ENCODE measurements at regions not wholly inside any gene's neighbourhood (a gene's known extent, or its start where the extent isn't known, plus 50 kb on each side); places are given as distances from the start of the nearest gene placed in this dataset.

GRCh38 chr7:46586406-46586805 lies 665.3 kb upstream of the IGFBP3 start:
- Mint-ChIP-seq H3K36me3 (ENCODE audit: low read depth) (no peaks in the 10 kb centered on the region), H3K27me3 (ENCODE audit: insufficient read depth, low read depth, poor library complexity) (no peaks in the 10 kb centered on the region), H3K9me3 (no peaks in the 10 kb centered on the region), H3K27ac (no peak overlapping the region), H3K4me3 (no peak overlapping the region), H3K4me1 (no peaks in the 10 kb centered on the region)
- TF ChIP-seq JUNB (IDR thresholded peaks at IDR 0.05; ENCODE audit: unreplicated experiment) = no peak
- Histone ChIP-seq H3K27ac (ENCODE audit: low read depth) (no peak overlapping the region), H3K4me3 (no peak overlapping the region), H4K20me1 (replicated peaks; ENCODE audit: insufficient read depth) (no peaks in the 10 kb centered on the region), H3K79me2 (replicated peaks; ENCODE audit: insufficient read depth) (no peaks in the 10 kb centered on the region), H3K36me3 (ENCODE audit: insufficient read depth) (no peaks in the 10 kb centered on the region), H3K27me3 (ENCODE audit: insufficient read depth) (no peaks in the 10 kb centered on the region), H3F3A (replicated peaks; ENCODE audit: low read depth) (no peaks in the 10 kb centered on the region), H3K4me2 (no peak overlapping the region), H3K4me1 (ENCODE audit: insufficient read depth) (no peaks in the 10 kb centered on the region), H3K9me2 (ENCODE audit: insufficient read depth) (0 out of 2 replicates have a peak, but pooled peaks cover 3% of the 10 kb centered on the region), H2AFZ (no peak overlapping the region)
- ATAC-seq (no peak), DNase-seq (ENCODE audit: low spot score) (no peak)

- Histone ChIP-seq H3K9me2 (ENCODE audit: insufficient read depth) (0 out of 2 replicates have a peak, but pooled peaks cover 9% of the 10 kb centered on the region), H3K27ac (ENCODE audit: low read depth) (no peak overlapping the region), H3K4me3 (no peak overlapping the region), H2AFZ (no peak overlapping the region), H3K79me2 (replicated peaks; ENCODE audit: insufficient read depth) (no peaks in the 10 kb centered on the region), H3K27me3 (ENCODE audit: insufficient read depth) (no peaks in the 10 kb centered on the region), H3K36me3 (ENCODE audit: insufficient read depth) (no peaks in the 10 kb centered on the region), H3K4me2 (no peak overlapping the region), H4K20me1 (replicated peaks; ENCODE audit: insufficient read depth) (no peaks in the 10 kb centered on the region), H3K4me1 (ENCODE audit: insufficient read depth) (no peaks in the 10 kb centered on the region), H3F3A (replicated peaks; ENCODE audit: low read depth) (no peaks in the 10 kb centered on the region)
- ATAC-seq (no peak), DNase-seq (ENCODE audit: low spot score) (no peak)
- Mint-ChIP-seq H3K4me3 (no peak overlapping the region), H3K9me3 (no peaks in the 10 kb centered on the region), H3K27ac (no peak overlapping the region), H3K27me3 (ENCODE audit: insufficient read depth, low read depth, poor library complexity) (no peaks in the 10 kb centered on the region), H3K36me3 (ENCODE audit: low read depth) (no peaks in the 10 kb centered on the region), H3K4me1 (no peaks in the 10 kb centered on the region)
- TF ChIP-seq NANOG (IDR thresholded peaks at IDR 0.05; ENCODE audit: borderline replicate concordance) = no peak
- no peak for TF ChIP-seq POLR2AphosphoS5 (IDR thresholded peaks at IDR 0.05; ENCODE audit: low read depth)
- TF ChIP-seq ETS1 (IDR thresholded peaks at IDR 0.05) = no peak
- TF ChIP-seq REST (IDR thresholded peaks at IDR 0.05; ENCODE audit: unreplicated experiment) = no peak
- no peak for TF ChIP-seq CTCF (conservative IDR thresholded peaks at IDR 0.05; ENCODE audit: low read depth in 2 of 2)
- no peak for TF ChIP-seq ZNF114 (CRISPR knock-in tag; IDR thresholded peaks at IDR 0.05)
- TF ChIP-seq CREB1 (CRISPR knock-in tag; IDR thresholded peaks at IDR 0.05; ENCODE audit: low read depth) = no peak
- no peak for TF ChIP-seq JUNB (IDR thresholded peaks at IDR 0.05; ENCODE audit: unreplicated experiment)
- no peak for TF ChIP-seq EZH2phosphoT487 (IDR thresholded peaks at IDR 0.05; ENCODE audit: unreplicated experiment)
- no peak for TF ChIP-seq ZNF331 (CRISPR knock-in tag; IDR thresholded peaks at IDR 0.05; ENCODE audit: low read depth)
- TF ChIP-seq EZH2 (IDR thresholded peaks at IDR 0.05; ENCODE audit: low read depth, unreplicated experiment) = no peak
- TF ChIP-seq STAT1 (IDR thresholded peaks at IDR 0.05; ENCODE audit: unreplicated experiment) = no peak
These were observed 662.6 kb upstream of the IGFBP3 start for GRCh38 chr7:46583656-46584055.
